ENCODE measurements at regions not wholly inside any gene's neighbourhood (a gene's known extent, or its start where the extent isn't known, plus 50 kb on each side); places are given as distances from the start of the nearest gene placed in this dataset.

DNA sequence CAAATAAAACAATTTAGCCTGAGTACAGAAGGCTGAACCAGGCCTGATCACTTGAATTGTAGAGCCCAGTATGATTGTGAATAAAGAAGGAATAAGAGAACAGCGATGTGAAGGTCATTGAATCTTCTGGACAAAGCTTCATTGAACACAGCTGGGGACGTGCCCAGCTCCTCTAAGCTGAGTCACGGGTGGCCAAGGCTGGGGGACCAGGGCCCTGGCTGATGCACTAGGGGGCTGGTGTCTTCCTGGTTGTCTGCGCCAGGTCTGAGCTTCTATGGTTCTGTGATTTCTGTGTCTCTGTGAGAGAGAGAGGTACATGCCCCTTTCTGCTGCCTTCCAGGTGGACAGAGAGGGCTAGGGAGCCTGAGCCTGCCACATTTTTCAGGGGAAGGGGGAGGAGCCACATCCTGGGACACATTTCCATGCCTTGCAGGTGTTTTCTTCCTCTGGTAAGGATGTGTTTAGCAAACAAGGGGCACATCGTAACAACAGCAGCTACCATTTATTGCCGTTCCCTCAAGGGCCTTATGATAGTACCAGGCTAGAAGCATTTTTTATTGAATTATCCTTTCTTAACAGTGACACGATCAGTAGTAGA, 135.7 kb downstream of the C11orf91 start (continued):
- TF ChIP-seq, protein P1, sequence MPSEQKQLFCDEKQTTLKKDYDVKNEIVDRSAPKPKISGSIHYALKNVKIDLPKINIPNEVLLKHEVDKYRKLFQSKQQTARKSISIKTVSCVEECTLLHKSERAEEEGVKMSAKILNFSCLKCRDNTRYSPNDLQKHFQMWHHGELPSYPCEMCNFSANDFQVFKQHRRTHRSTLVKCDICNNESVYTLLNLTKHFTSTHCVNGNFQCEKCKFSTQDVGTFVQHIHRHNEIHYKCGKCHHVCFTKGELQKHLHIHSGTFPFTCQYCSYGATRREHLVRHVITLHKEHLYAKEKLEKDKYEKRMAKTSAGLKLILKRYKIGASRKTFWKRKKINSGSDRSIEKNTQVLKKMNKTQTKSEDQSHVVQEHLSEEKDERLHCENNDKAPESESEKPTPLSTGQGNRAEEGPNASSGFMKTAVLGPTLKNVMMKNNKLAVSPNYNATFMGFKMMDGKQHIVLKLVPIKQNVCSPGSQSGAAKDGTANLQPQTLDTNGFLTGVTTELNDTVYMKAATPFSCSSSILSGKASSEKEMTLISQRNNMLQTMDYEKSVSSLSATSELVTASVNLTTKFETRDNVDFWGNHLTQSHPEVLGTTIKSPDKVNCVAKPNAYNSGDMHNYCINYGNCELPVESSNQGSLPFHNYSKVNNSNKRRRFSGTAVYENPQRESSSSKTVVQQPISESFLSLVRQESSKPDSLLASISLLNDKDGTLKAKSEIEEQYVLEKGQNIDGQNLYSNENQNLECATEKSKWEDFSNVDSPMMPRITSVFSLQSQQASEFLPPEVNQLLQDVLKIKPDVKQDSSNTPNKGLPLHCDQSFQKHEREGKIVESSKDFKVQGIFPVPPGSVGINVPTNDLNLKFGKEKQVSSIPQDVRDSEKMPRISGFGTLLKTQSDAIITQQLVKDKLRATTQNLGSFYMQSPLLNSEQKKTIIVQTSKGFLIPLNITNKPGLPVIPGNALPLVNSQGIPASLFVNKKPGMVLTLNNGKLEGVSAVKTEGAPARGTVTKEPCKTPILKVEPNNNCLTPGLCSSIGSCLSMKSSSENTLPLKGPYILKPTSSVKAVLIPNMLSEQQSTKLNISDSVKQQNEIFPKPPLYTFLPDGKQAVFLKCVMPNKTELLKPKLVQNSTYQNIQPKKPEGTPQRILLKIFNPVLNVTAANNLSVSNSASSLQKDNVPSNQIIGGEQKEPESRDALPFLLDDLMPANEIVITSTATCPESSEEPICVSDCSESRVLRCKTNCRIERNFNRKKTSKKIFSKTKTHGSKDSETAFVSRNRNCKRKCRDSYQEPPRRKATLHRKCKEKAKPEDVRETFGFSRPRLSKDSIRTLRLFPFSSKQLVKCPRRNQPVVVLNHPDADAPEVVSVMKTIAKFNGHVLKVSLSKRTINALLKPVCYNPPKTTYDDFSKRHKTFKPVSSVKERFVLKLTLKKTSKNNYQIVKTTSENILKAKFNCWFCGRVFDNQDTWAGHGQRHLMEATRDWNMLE (tag by site-specific recombination; conservative IDR thresholded peaks at IDR 0.05; ENCODE audit: low read depth), result no peak
- TF ChIP-seq, protein P2, sequence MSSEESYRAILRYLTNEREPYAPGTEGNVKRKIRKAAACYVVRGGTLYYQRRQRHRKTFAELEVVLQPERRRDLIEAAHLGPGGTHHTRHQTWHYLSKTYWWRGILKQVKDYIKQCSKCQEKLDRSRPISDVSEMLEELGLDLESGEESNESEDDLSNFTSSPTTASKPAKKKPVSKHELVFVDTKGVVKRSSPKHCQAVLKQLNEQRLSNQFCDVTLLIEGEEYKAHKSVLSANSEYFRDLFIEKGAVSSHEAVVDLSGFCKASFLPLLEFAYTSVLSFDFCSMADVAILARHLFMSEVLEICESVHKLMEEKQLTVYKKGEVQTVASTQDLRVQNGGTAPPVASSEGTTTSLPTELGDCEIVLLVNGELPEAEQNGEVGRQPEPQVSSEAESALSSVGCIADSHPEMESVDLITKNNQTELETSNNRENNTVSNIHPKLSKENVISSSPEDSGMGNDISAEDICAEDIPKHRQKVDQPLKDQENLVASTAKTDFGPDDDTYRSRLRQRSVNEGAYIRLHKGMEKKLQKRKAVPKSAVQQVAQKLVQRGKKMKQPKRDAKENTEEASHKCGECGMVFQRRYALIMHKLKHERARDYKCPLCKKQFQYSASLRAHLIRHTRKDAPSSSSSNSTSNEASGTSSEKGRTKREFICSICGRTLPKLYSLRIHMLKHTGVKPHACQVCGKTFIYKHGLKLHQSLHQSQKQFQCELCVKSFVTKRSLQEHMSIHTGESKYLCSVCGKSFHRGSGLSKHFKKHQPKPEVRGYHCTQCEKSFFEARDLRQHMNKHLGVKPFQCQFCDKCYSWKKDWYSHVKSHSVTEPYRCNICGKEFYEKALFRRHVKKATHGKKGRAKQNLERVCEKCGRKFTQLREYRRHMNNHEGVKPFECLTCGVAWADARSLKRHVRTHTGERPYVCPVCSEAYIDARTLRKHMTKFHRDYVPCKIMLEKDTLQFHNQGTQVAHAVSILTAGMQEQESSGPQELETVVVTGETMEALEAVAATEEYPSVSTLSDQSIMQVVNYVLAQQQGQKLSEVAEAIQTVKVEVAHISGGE (tag by site-specific recombination; conservative IDR thresholded peaks at IDR 0.05; ENCODE audit: low read depth), result no peak
- no peak for TF ChIP-seq ZXDB (tag by site-specific recombination; IDR thresholded peaks at IDR 0.05)
- TF ChIP-seq ZNF366 (tag by site-specific recombination; conservative IDR thresholded peaks at IDR 0.05), result no peak
- TF ChIP-seq, protein P3, sequence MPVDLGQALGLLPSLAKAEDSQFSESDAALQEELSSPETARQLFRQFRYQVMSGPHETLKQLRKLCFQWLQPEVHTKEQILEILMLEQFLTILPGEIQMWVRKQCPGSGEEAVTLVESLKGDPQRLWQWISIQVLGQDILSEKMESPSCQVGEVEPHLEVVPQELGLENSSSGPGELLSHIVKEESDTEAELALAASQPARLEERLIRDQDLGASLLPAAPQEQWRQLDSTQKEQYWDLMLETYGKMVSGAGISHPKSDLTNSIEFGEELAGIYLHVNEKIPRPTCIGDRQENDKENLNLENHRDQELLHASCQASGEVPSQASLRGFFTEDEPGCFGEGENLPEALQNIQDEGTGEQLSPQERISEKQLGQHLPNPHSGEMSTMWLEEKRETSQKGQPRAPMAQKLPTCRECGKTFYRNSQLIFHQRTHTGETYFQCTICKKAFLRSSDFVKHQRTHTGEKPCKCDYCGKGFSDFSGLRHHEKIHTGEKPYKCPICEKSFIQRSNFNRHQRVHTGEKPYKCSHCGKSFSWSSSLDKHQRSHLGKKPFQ (tag by site-specific recombination; IDR thresholded peaks at IDR 0.05), result no peak
- no peak for TF ChIP-seq ZNF629 (tag by site-specific recombination; IDR thresholded peaks at IDR 0.05)
- TF ChIP-seq, protein P4, sequence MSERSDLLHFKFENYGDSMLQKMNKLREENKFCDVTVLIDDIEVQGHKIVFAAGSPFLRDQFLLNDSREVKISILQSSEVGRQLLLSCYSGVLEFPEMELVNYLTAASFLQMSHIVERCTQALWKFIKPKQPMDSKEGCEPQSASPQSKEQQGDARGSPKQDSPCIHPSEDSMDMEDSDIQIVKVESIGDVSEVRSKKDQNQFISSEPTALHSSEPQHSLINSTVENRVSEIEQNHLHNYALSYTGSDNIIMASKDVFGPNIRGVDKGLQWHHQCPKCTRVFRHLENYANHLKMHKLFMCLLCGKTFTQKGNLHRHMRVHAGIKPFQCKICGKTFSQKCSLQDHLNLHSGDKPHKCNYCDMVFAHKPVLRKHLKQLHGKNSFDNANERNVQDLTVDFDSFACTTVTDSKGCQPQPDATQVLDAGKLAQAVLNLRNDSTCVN (tag by site-specific recombination; optimal IDR thresholded peaks at IDR 0.05), result no peak

DNA sequence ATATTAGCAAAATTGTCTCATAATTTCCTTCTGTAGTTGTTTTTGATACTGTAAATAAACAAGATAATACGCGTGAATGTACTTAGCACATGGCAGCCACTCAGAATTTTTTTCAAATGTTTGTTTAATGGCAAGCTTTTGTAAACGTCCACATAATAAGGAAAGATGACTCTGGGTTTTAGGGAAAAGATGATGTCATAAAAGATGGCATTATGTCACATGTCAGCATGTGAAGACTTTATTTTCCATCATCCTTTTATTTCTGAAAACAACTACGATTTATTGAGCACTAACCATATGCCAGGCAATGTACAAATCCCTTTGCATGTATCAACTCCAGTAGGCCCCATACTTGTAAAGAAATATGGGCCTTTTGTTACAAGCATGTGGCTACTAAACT, 139.9 kb downstream of the C11orf91 start:
- Histone ChIP-seq H3K4me3 (ENCODE audit: low read depth, low read length) (no peak overlapping the region), H3K36me3 (ENCODE audit: control insufficient read depth in 2 of 2, insufficient read depth in 1 of 2, low read length in 2 of 2) (no peaks in the 10 kb centered on the region), H3K4me1 (ENCODE audit: control insufficient read depth, insufficient read depth, low read length) (no peaks in the 10 kb centered on the region), H3K27ac (ENCODE audit: extremely low read depth, low read depth, low read length) (no peak overlapping the region), H3K9me3 (ENCODE audit: control insufficient read depth, insufficient read depth, low read depth, low read length) (no peaks in the 10 kb centered on the region)
- TF ChIP-seq ZNF366 (tag by site-specific recombination; conservative IDR thresholded peaks at IDR 0.05) (no peak), ZNF433 (tag by site-specific recombination; IDR thresholded peaks at IDR 0.05; ENCODE audit: low read depth) (no peak), ZNF629 (tag by site-specific recombination; IDR thresholded peaks at IDR 0.05) (peak; percentile 41; the same call in 1 of the 2 replicates), ZNF214 (tag by site-specific recombination; IDR thresholded peaks at IDR 0.05; ENCODE audit: borderline replicate concordance) (no peak)
- TF ChIP-seq, protein P5, sequence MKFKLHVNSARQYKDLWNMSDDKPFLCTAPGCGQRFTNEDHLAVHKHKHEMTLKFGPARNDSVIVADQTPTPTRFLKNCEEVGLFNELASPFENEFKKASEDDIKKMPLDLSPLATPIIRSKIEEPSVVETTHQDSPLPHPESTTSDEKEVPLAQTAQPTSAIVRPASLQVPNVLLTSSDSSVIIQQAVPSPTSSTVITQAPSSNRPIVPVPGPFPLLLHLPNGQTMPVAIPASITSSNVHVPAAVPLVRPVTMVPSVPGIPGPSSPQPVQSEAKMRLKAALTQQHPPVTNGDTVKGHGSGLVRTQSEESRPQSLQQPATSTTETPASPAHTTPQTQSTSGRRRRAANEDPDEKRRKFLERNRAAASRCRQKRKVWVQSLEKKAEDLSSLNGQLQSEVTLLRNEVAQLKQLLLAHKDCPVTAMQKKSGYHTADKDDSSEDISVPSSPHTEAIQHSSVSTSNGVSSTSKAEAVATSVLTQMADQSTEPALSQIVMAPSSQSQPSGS (tag by site-specific recombination; IDR thresholded peaks at IDR 0.05; ENCODE audit: low read depth), result peak; percentile 82
- ChIA-PET POLR2A (no interaction called here), CTCF (no interaction called here)

All from HEK293 (cell line).